GM23338 (cell line): ENCODE measurements at regions not wholly inside any gene's neighbourhood (a gene's known extent, or its start where the extent isn't known, plus 50 kb on each side); places are given as distances from the start of the nearest gene placed in this dataset.

ENCODE experiments used
- ATAC-seq: fragments of 200-7000 bp; cut with Tn5 transposase; 3 replicates; pipeline ENCODE4 v1.9.1; 2020
- DNase-seq: peaks from one replicate; pipeline ENCODE4 v3.0.0-alpha.2; 2015; ENCODE audit warnings: low spot score
- H2AFZ ChIP-seq: fragments of 200-600 bp; sonication (generic); 2 replicates; pipeline ENCODE4 v1.8.0; 2016; ENCODE audit warnings: antibody characterized with exemption, mild to moderate bottlenecking, moderate library complexity
- H3F3A ChIP-seq: fragments of 200-600 bp; sonication (generic); replicated peaks from 2 replicates; pipeline ENCODE4 v1.8.0; 2017; ENCODE audit warnings: antibody characterized with exemption, mixed run types, low read depth
- H3K27ac ChIP-seq: fragments of 200-600 bp; sonication (generic); 2 replicates; pipeline ENCODE4 v1.6.1; 2016; ENCODE audit warnings: low read depth
- H3K27me3 ChIP-seq: fragments of 200-600 bp; sonication (generic); 2 replicates; pipeline ENCODE4 v1.8.0; 2016; ENCODE audit warnings: mild to moderate bottlenecking, mixed run types, moderate library complexity; ENCODE audit not compliant: insufficient read depth
- H3K36me3 ChIP-seq: fragments of 200-600 bp; sonication (generic); 2 replicates; pipeline ENCODE4 v1.8.0; 2016; ENCODE audit warnings: mild to moderate bottlenecking; ENCODE audit not compliant: insufficient read depth
- H3K4me1 ChIP-seq: fragments of 200-600 bp; sonication (generic); 2 replicates; pipeline ENCODE4 v1.8.0; 2016; ENCODE audit warnings: mild to moderate bottlenecking, moderate library complexity; ENCODE audit not compliant: insufficient read depth
- H3K4me2 ChIP-seq: fragments of 200-600 bp; sonication (generic); 2 replicates; pipeline ENCODE4 v1.7.1; 2017; ENCODE audit warnings: mixed run types
- H3K4me3 ChIP-seq: fragments of 200-600 bp; sonication (generic); 2 replicates; pipeline ENCODE4 v1.6.1; 2016; ENCODE audit warnings: mixed run types
- H3K79me2 ChIP-seq: fragments of 200-600 bp; sonication (generic); replicated peaks from 2 replicates; pipeline ENCODE4 v1.8.0; 2017; ENCODE audit warnings: mild to moderate bottlenecking; ENCODE audit not compliant: insufficient read depth
- H3K9me2 ChIP-seq: fragments of 200-600 bp; sonication (generic); 2 replicates; pipeline ENCODE4 v1.8.0; 2017; ENCODE audit not compliant: insufficient read depth
- H4K20me1 ChIP-seq: fragments of 200-600 bp; sonication (generic); replicated peaks from 2 replicates; pipeline ENCODE4 v1.8.0; 2017; ENCODE audit warnings: mild to moderate bottlenecking; ENCODE audit not compliant: insufficient read depth
- H3K27ac Mint-ChIP-seq: 2 replicates; pipeline ENCODE4 v1.8.0; 2020; ENCODE audit warnings: inconsistent platforms, mild to moderate bottlenecking, moderate library complexity, mixed read lengths
- H3K27me3 Mint-ChIP-seq: 3 replicates; pipeline ENCODE4 v1.8.0; 2022; ENCODE audit warnings: low read depth, mild to moderate bottlenecking, moderate library complexity, mixed read lengths, inconsistent platforms; ENCODE audit not compliant: insufficient read depth, poor library complexity
- H3K36me3 Mint-ChIP-seq: 3 replicates; pipeline ENCODE4 v1.8.0; 2021; ENCODE audit warnings: low read depth, mild to moderate bottlenecking, inconsistent platforms, moderate library complexity, mixed read lengths
- H3K4me1 Mint-ChIP-seq: 3 replicates; pipeline ENCODE4 v1.8.0; 2020; ENCODE audit warnings: mild to moderate bottlenecking, inconsistent platforms, mixed read lengths
- H3K4me3 Mint-ChIP-seq: 3 replicates; pipeline ENCODE4 v1.8.0; 2021; ENCODE audit warnings: moderate library complexity, mild to moderate bottlenecking, inconsistent platforms, mixed read lengths
- H3K9me3 Mint-ChIP-seq: 3 replicates; pipeline ENCODE4 v1.8.0; 2020; ENCODE audit warnings: moderate library complexity, mild to moderate bottlenecking, inconsistent platforms, mixed read lengths
- CREB1 ChIP-seq: fragments of 250-450 bp; sonication (Bioruptor Pico); IDR thresholded peaks from 2 replicates; pipeline ENCODE4 v1.5.0; 2020; ENCODE audit warnings: low read depth, mild to moderate bottlenecking, moderate library complexity
- EZH2 ChIP-seq: fragments of 200-600 bp; sonication (generic); IDR thresholded peaks from one replicate; pipeline ENCODE4 v1.8.0; 2017; ENCODE audit warnings: antibody characterized with exemption, mild to moderate bottlenecking, low read depth; ENCODE audit not compliant: unreplicated experiment
- JUNB ChIP-seq: IDR thresholded peaks from one replicate; pipeline ENCODE4 v1.6.1; 2016; ENCODE audit warnings: antibody characterized with exemption; ENCODE audit not compliant: unreplicated experiment
- NANOG ChIP-seq: IDR thresholded peaks from 2 replicates; pipeline ENCODE4 v1.6.1; 2016; ENCODE audit warnings: antibody characterized with exemption, borderline replicate concordance
- POLR2AphosphoS5 ChIP-seq: IDR thresholded peaks from 2 replicates; pipeline ENCODE4 v1.6.1; 2016; ENCODE audit warnings: antibody characterized with exemption, low read depth
- STAT1 ChIP-seq: IDR thresholded peaks from one replicate; pipeline ENCODE4 v1.6.1; 2016; ENCODE audit warnings: antibody characterized with exemption; ENCODE audit not compliant: unreplicated experiment
- ZNF331 ChIP-seq: fragments of 250-450 bp; sonication (Bioruptor Pico); IDR thresholded peaks from 2 replicates; pipeline ENCODE4 v1.5.0; 2020; ENCODE audit warnings: low read depth, mild to moderate bottlenecking, moderate library complexity
- ZNF462 ChIP-seq: fragments of 250-450 bp; sonication (Bioruptor Pico); IDR thresholded peaks from 2 replicates; pipeline ENCODE4 v1.5.0; 2020; ENCODE audit warnings: mild to moderate bottlenecking, moderate library complexity
- TF ChIP-seq, protein P1 (sequence below): IDR thresholded peaks from one replicate; pipeline ENCODE4 v1.6.1; 2018; ENCODE audit warnings: antibody characterized with exemption; ENCODE audit not compliant: unreplicated experiment
- TF ChIP-seq, protein P2 (sequence below): IDR thresholded peaks from 2 replicates; pipeline ENCODE4 v1.6.1; 2016; ENCODE audit warnings: antibody characterized with exemption

DNA sequence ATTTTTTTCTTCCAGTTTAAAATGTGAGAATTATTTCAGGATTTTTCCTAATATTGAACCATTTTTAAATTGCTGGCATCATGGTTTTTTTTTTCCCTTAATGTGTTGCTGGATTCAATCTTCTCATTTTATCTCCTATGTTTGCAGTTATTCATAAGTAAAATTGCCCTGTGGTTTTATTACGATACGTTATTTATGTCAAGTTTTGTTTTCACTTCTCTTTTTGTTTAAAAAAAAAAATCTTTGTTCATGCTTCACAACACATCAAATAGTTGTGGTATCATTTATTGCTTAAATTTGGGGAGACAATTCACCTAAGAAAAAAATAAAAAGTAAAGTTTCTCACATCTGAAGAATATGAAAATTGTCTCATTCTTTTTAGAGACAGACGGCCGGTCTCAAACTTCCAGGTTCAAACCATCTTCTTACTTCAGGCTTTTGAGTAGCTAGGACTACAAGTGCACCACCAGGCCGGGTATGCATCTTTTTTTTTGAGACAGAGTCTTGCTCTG, 239.3 kb upstream of the ID4 start:
- Histone ChIP-seq H3K79me2 (no peaks in the 10 kb centered on the region), H3F3A (no peaks in the 10 kb centered on the region), H4K20me1 (no peaks in the 10 kb centered on the region), H3K4me1 (no peaks in the 10 kb centered on the region), H2AFZ (no peak overlapping the region), H3K27me3 (no peaks in the 10 kb centered on the region), H3K36me3 (no peaks in the 10 kb centered on the region), H3K9me2 (no peaks in the 10 kb centered on the region; the same call in 1 of the 2 replicates), H3K27ac (no peak overlapping the region), H3K4me3 (no peak overlapping the region), H3K4me2 (no peak overlapping the region)
- TF ChIP-seq ZNF331 (no peak), EZH2 (no peak), POLR2AphosphoS5 (no peak), NANOG (no peak), JUNB (no peak)
- TF ChIP-seq, protein P1, sequence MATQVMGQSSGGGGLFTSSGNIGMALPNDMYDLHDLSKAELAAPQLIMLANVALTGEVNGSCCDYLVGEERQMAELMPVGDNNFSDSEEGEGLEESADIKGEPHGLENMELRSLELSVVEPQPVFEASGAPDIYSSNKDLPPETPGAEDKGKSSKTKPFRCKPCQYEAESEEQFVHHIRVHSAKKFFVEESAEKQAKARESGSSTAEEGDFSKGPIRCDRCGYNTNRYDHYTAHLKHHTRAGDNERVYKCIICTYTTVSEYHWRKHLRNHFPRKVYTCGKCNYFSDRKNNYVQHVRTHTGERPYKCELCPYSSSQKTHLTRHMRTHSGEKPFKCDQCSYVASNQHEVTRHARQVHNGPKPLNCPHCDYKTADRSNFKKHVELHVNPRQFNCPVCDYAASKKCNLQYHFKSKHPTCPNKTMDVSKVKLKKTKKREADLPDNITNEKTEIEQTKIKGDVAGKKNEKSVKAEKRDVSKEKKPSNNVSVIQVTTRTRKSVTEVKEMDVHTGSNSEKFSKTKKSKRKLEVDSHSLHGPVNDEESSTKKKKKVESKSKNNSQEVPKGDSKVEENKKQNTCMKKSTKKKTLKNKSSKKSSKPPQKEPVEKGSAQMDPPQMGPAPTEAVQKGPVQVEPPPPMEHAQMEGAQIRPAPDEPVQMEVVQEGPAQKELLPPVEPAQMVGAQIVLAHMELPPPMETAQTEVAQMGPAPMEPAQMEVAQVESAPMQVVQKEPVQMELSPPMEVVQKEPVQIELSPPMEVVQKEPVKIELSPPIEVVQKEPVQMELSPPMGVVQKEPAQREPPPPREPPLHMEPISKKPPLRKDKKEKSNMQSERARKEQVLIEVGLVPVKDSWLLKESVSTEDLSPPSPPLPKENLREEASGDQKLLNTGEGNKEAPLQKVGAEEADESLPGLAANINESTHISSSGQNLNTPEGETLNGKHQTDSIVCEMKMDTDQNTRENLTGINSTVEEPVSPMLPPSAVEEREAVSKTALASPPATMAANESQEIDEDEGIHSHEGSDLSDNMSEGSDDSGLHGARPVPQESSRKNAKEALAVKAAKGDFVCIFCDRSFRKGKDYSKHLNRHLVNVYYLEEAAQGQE, result no peak
- TF ChIP-seq, protein P2, sequence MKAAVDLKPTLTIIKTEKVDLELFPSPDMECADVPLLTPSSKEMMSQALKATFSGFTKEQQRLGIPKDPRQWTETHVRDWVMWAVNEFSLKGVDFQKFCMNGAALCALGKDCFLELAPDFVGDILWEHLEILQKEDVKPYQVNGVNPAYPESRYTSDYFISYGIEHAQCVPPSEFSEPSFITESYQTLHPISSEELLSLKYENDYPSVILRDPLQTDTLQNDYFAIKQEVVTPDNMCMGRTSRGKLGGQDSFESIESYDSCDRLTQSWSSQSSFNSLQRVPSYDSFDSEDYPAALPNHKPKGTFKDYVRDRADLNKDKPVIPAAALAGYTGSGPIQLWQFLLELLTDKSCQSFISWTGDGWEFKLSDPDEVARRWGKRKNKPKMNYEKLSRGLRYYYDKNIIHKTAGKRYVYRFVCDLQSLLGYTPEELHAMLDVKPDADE, result no peak
- no peaks in the 10 kb centered on the region for H3K36me3 Mint-ChIP-seq
- H3K4me3 Mint-ChIP-seq, result no peak overlapping the region
- ATAC-seq (no peak), DNase-seq (no peak)
- H3K9me3 Mint-ChIP-seq, result no peaks in the 10 kb centered on the region
- H3K27me3 Mint-ChIP-seq, result no peaks in the 10 kb centered on the region
- H3K27ac Mint-ChIP-seq, result no peak overlapping the region
- H3K4me1 Mint-ChIP-seq, result no peaks in the 10 kb centered on the region

DNA sequence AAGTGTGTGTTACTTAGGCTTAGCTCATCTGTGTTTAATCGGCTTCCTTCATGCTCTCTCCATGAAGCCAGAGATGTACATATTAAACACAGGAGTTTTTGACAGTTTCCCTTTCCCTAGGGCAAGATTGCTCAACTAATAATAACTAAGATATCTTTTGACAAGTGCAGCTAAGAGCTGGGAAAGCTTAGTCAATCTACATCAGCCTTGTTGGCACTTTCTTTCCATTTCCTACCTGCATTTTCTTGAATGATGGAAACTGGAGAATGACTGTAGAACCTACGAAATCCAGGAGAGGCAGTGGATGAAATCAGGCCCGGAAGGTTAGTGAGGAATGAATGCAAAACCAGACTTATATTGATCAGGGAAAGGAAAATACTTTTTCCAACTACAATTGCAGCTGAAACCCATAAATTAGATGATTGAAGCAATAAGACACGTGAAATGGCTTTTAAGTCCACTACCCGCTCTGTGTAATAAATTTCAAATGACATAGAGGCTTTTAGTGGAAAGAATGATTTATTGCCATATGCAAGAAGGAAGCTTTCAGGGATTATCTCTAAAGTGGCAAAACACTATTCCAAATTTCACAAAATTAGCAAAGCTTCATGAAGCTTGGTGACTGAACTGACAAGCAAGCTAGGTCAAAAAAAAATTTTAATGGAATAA, 237.2 kb upstream of the ID4 start:
- Histone ChIP-seq H3K79me2 (no peaks in the 10 kb centered on the region), H2AFZ (no peak overlapping the region), H3K4me1 (no peaks in the 10 kb centered on the region), H3F3A (no peaks in the 10 kb centered on the region), H3K9me2 (peaks cover 3% of the 10 kb centered on the region; the same call in 1 of the 2 replicates), H3K4me3 (no peak overlapping the region), H4K20me1 (no peaks in the 10 kb centered on the region), H3K4me2 (no peak overlapping the region), H3K27me3 (no peaks in the 10 kb centered on the region), H3K27ac (no peak overlapping the region), H3K36me3 (no peaks in the 10 kb centered on the region)
- no peak overlapping the region for H3K27ac Mint-ChIP-seq
- H3K4me3 Mint-ChIP-seq, result no peak overlapping the region
- no peak for DNase-seq
- no peaks in the 10 kb centered on the region for H3K27me3 Mint-ChIP-seq
- H3K4me1 Mint-ChIP-seq, result no peaks in the 10 kb centered on the region
- H3K36me3 Mint-ChIP-seq, result no peaks in the 10 kb centered on the region
- no peaks in the 10 kb centered on the region for H3K9me3 Mint-ChIP-seq
- no peak for ATAC-seq
- TF ChIP-seq ZNF462 (CRISPR knock-in tag), result no peak
- TF ChIP-seq POLR2AphosphoS5, result no peak
- TF ChIP-seq STAT1, result no peak
- TF ChIP-seq CREB1 (CRISPR knock-in tag), result no peak
